Activated B cell treated with CpG ODN at 0.5 μM for 24 hours (primary cell): ENCODE measurements at regions not wholly inside any gene's neighbourhood (a gene's known extent, or its start where the extent isn't known, plus 50 kb on each side); places are given as distances from the start of the nearest gene placed in this dataset.
A peak's percentile ranks its signal among the peaks of the same experiment; 100 is the strongest.

Experiments
- ATAC-seq: fragments of 200-7000 bp; cut with Tn5 transposase; one replicate; pipeline ENCODE4 v1.10.0; 2021; ENCODE audit warnings: low read depth, mild to moderate bottlenecking, moderate library complexity
- CTCF ChIA-PET: fragments of 350-600 bp; sonication (Branson Sonifier 250); formaldehyde crosslinking; loops from one replicate; lab custom pipeline; 2021; ENCODE audit warnings: antibody characterized with exemption; lab: Charles Lee
- POLR2A ChIA-PET: fragments of 350-600 bp; sonication (Branson Sonifier 250); formaldehyde crosslinking; loops from one replicate; lab custom pipeline; 2021; ENCODE audit warnings: antibody characterized with exemption; lab: Charles Lee
- DNase-seq: peaks from one replicate; pipeline ENCODE4 v3.0.0; 2022
- H3K27ac Mint-ChIP-seq: one replicate; pipeline ENCODE4 v1.8.0; 2020; ENCODE audit warnings: mixed read lengths
- H3K27me3 Mint-ChIP-seq: one replicate; pipeline ENCODE4 v1.8.0; 2021; ENCODE audit warnings: mixed read lengths
- H3K36me3 Mint-ChIP-seq: one replicate; pipeline ENCODE4 v1.8.0; 2021; ENCODE audit warnings: low read depth, mixed read lengths
- H3K4me1 Mint-ChIP-seq: one replicate; pipeline ENCODE4 v1.8.0; 2021; ENCODE audit warnings: mixed read lengths
- H3K4me3 Mint-ChIP-seq: one replicate; pipeline ENCODE4 v1.8.0; 2020; ENCODE audit warnings: mild to moderate bottlenecking, mixed read lengths
- H3K9me3 Mint-ChIP-seq: one replicate; pipeline ENCODE4 v1.8.0; 2020; ENCODE audit warnings: mixed read lengths
- CTCF ChIP-seq: fragments of 200-600 bp; IDR thresholded peaks from one replicate; pipeline ENCODE4 v1.8.0; 2022; ENCODE audit warnings: antibody characterized with exemption, mild to moderate bottlenecking
- intact Hi-C: fragments of 100-400 bp; cut with micrococcal nuclease; formaldehyde crosslinking; loops from one replicate; pipeline ENCODE4 v1.15.1; 2024

DNA sequence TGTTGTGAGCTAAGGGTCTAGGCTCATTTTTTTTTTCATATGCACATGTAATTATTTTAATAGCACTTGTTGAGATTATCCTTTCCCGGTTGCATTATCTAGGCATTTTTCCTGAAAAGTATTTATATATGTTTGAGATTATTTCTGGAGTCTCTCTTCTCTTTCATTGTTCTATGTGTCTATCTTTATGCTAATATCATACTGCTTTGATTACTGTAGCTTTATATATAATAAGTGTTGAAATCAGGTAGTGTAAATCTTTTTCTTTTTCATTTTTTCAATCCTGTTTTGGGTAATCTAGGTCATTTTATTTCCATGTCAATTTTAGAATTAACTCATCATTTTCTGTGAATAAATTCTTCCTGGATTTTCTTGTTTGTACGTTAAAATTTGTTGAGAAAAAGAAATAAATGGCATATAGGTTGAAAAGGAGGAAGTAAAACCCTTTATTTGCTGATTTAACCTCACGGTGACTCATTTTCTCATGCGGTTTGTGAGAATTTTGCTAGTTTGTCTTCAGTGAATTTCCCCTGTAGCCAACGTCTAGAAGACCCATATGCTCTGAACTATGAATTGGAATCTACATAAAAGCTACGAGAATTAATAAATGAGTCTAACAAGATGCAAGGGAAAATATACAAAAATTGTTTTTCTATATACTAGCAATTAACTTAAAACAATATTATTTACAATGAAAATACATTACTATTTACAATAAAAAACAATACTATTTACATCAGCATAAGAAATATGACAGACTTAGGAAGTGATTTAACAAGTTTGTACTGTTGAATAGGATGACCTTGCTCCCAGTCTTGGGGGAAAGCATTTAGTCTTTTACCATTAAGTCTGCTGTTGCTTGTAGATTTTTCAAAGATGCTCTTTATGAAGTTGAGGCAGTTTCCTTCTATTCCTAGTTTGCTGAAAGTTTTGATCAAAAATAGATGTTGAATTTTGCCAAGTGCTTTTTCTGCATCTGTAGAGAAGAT lies 105.0 kb downstream of the SNAPC1 start:
- Mint-ChIP-seq H3K4me3 (peak overlapping the region; percentile 8), H3K9me3 (peaks cover 12% of the 10 kb centered on the region), H3K27me3 (no peaks in the 10 kb centered on the region), H3K4me1 (peaks cover 15% of the 10 kb centered on the region), H3K27ac (no peak overlapping the region), H3K36me3 (no peaks in the 10 kb centered on the region)
- peak; percentile 88 for ATAC-seq
- CTCF ChIA-PET: no interaction called here
- no peak for DNase-seq
- no peak for TF ChIP-seq CTCF
- POLR2A ChIA-PET: interaction anchor here (1.6 kb wide), 1 partner anchor 23 kb away, joined by 5 read pairs; no protein-coding TSS in a partner anchor
- intact Hi-C loops: loop anchor here (1.0 kb wide), 1 partner anchor 23 kb away; no protein-coding TSS in a partner anchor

DNA sequence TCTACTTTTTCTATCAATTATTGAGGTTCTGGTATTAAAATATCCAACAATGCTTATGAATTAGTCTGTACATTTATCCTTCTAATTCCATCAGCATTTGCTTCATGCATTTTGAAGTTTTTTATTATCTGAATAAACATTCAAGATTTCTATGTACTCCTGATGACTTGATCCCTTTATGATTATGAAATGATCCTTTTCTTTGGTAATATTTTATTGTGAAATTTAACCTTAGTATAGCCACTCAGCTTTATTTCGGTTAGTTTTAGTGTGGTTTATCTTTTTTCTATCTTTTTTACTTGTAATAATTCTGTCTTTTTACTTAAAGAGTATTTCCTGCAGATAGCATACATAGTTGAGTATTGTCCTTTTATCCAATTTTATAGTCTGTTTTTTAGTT lies 106.6 kb downstream of the SNAPC1 start:
- no peak for TF ChIP-seq CTCF
- Mint-ChIP-seq H3K4me1 (peaks cover 30% of the 10 kb centered on the region), H3K4me3 (no peak overlapping the region), H3K27ac (no peak overlapping the region), H3K9me3 (peaks cover 12% of the 10 kb centered on the region), H3K36me3 (no peaks in the 10 kb centered on the region), H3K27me3 (no peaks in the 10 kb centered on the region)
- no peak for DNase-seq
- intact Hi-C loops: no loop called here
- POLR2A ChIA-PET: interaction anchor here (0.6 kb wide), 1 partner anchor 32 kb away, joined by 3 read pairs; no protein-coding TSS in a partner anchor
- CTCF ChIA-PET: no interaction called here
- ATAC-seq: no peak

GRCh38 chr14:61870163-61870562 lies 107.9 kb downstream of the SNAPC1 start:
- H3K27me3 Mint-ChIP-seq: no peaks in the 10 kb centered on the region
- intact Hi-C loops: no loop called here
- DNase-seq: no peak
- no peak overlapping the region for H3K27ac Mint-ChIP-seq
- no peak for TF ChIP-seq CTCF
- peaks cover 30% of the 10 kb centered on the region for H3K4me1 Mint-ChIP-seq
- ChIA-PET POLR2A (no interaction called here), CTCF (interaction anchor here (1.0 kb wide), 1 partner anchor 23 kb away, joined by 3 read pairs; no protein-coding TSS in a partner anchor)
- H3K36me3 Mint-ChIP-seq: no peaks in the 10 kb centered on the region
- peaks cover 12% of the 10 kb centered on the region for H3K9me3 Mint-ChIP-seq
- H3K4me3 Mint-ChIP-seq: no peak overlapping the region
- ATAC-seq: no peak

DNA sequence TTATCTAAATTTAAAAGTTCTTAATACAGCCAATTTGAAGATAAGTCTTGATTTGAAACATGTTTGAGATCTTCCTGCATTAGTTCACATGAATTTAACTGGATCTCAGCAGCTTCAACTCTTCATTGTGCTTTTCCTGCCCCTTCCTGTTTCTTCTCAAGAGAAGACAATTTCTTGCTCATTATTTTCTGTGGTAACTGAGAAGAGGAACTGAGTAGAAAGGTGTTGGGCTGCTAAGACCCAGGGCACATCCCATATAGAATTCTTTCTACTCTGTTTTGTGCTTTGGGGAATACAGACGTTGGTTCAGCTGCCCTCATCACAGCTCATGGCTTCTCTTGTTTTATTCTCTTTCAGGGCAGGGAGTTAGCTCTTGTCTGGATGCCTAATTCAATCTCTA lies 110.2 kb downstream of the SNAPC1 start:
- DNase-seq (no peak), ATAC-seq (peak; percentile 95)
- TF ChIP-seq CTCF: no peak
- Mint-ChIP-seq H3K9me3 (peaks cover 12% of the 10 kb centered on the region), H3K27ac (no peak overlapping the region), H3K4me3 (no peak overlapping the region), H3K4me1 (peaks cover 22% of the 10 kb centered on the region), H3K36me3 (no peaks in the 10 kb centered on the region), H3K27me3 (peaks cover 9% of the 10 kb centered on the region)
- intact Hi-C loops: no loop called here
- POLR2A ChIA-PET: interaction anchor here (0.5 kb wide), 1 partner anchor 14 kb away, joined by 3 read pairs; no protein-coding TSS in a partner anchor
- CTCF ChIA-PET: interaction anchor here (0.7 to 2.8 kb wide), 2 partner anchors 35 to 52 kb away, joined by 3 to 10 read pairs; no protein-coding TSS in a partner anchor

- intact Hi-C loops: no loop called here
- no peak for TF ChIP-seq CTCF
- ChIA-PET POLR2A (no interaction called here), CTCF (no interaction called here)
- H3K36me3 Mint-ChIP-seq: no peaks in the 10 kb centered on the region
- H3K27ac Mint-ChIP-seq: no peak overlapping the region
- H3K4me3 Mint-ChIP-seq: no peak overlapping the region
- ATAC-seq: no peak
- DNase-seq: no peak
- H3K27me3 Mint-ChIP-seq: peaks cover 15% of the 10 kb centered on the region
- peaks cover 16% of the 10 kb centered on the region for H3K4me1 Mint-ChIP-seq
- H3K9me3 Mint-ChIP-seq: peaks cover 7% of the 10 kb centered on the region
Measured at GRCh38 chr14:61875483-61875882, 113.3 kb downstream of the SNAPC1 start.
